ENCODE measurements at regions not wholly inside any gene's neighbourhood (a gene's known extent, or its start where the extent isn't known, plus 50 kb on each side); places are given as distances from the start of the nearest gene placed in this dataset.

DNA sequence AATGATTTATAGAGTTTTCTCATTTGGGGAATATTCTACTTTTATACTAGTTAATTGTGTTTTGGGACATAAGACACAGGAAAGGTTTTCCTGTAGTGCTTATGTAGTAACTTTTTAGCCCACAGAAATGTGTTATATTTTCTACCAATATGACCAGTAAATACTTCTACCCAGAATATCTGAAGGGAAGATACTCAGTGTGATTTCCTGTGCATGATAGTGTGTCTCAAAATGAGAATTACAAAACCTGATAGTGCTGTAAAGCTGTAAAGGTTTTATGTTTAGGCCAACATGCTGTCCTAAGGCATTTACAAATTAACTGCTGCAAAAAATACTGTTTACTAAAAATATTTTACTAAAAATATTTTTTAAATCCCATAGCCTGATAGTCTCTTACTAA is 126.8 kb downstream of the RXFP2 start:
- no peak for DNase-seq
- peaks cover 2% of the 10 kb centered on the region for H3K27me3 Mint-ChIP-seq (ENCODE audit: low read depth, poor library complexity)
- H3K9me3 Mint-ChIP-seq, result no peaks in the 10 kb centered on the region
- no peak overlapping the region for H3K4me3 Mint-ChIP-seq
- H3K36me3 Mint-ChIP-seq (ENCODE audit: low read depth), result no peaks in the 10 kb centered on the region
- no peaks in the 10 kb centered on the region for H3K4me1 Mint-ChIP-seq
- TF ChIP-seq, protein P1, sequence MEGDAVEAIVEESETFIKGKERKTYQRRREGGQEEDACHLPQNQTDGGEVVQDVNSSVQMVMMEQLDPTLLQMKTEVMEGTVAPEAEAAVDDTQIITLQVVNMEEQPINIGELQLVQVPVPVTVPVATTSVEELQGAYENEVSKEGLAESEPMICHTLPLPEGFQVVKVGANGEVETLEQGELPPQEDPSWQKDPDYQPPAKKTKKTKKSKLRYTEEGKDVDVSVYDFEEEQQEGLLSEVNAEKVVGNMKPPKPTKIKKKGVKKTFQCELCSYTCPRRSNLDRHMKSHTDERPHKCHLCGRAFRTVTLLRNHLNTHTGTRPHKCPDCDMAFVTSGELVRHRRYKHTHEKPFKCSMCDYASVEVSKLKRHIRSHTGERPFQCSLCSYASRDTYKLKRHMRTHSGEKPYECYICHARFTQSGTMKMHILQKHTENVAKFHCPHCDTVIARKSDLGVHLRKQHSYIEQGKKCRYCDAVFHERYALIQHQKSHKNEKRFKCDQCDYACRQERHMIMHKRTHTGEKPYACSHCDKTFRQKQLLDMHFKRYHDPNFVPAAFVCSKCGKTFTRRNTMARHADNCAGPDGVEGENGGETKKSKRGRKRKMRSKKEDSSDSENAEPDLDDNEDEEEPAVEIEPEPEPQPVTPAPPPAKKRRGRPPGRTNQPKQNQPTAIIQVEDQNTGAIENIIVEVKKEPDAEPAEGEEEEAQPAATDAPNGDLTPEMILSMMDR (IDR thresholded peaks at IDR 0.05), result no peak
- H3K27ac Mint-ChIP-seq, result no peak overlapping the region

DNA sequence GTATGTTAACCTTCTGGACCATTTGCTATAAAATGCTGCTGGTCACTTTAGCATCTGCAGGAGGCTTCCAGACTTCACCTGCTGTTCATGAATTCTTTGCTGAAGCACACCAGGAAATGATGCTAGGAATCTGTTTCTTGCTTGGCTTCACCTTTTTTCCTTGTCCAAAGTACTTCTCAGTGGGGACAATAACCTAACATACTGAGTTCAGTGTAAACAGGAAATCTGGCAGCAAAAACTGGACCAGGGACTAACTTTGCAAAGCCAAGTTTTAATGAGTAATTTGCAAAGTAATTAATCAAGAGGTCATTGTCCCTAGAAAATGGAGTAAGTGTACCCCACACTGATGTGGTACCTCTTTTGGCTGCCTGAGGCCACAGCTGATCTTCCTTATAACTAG is 128.4 kb downstream of the RXFP2 start:
- TF ChIP-seq, protein P1 (IDR thresholded peaks at IDR 0.05), result no peak
- no peaks in the 10 kb centered on the region for H3K36me3 Mint-ChIP-seq (ENCODE audit: low read depth)
- H3K27ac Mint-ChIP-seq, result no peak overlapping the region

DNA sequence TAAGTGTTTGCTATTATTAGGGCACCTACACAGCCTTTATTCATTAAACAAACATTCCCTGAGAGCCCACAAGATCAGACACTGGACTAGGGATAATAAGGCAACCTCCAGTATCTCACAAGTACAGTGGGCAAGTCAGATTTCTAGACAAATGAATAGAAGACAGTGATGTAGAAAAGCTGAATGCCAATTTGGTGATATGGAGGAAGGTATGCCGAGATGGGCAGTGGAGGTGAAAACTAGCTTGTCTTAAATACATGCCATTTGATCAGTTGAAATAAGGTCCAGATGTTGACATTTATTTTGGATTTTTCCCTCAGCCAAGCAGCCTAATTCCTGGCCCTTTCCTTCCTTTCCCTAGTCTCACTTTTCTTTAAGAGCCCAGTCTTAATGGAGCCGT is 130.3 kb downstream of the RXFP2 start:
- Mint-ChIP-seq H3K27me3 (ENCODE audit: low read depth, poor library complexity) (peaks cover 2% of the 10 kb centered on the region), H3K4me1 (no peaks in the 10 kb centered on the region), H3K4me3 (no peak overlapping the region), H3K27ac (no peak overlapping the region), H3K9me3 (no peaks in the 10 kb centered on the region), H3K36me3 (ENCODE audit: low read depth) (no peaks in the 10 kb centered on the region)
- TF ChIP-seq, protein P1 (IDR thresholded peaks at IDR 0.05), result no peak
- DNase-seq, result no peak

More for the DNA sequence above, 128.4 kb downstream of the RXFP2 start:
- Mint-ChIP-seq H3K9me3 (no peaks in the 10 kb centered on the region), H3K27me3 (ENCODE audit: low read depth, poor library complexity) (peaks cover 2% of the 10 kb centered on the region), H3K4me1 (no peaks in the 10 kb centered on the region), H3K4me3 (no peak overlapping the region)
- DNase-seq, result no peak

DNA sequence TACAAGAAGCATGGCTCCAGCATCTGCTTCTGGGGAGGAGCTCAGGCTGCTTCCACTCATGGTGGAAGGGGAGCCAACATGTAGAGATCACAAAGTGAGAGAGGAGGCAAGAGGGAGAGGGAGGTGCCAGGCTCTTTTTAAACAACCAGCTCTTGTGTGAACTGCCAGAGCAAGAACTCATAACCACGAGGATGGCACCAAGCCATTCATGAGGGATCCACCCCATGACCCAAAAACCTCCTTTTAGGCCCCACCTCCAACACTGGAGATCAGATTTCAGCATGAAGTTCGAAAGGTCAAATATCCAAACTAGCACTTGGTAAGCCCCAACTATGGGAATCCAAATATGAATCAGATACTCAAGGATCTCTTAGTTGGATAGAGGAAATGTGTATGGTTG is 131.2 kb downstream of the RXFP2 start:
- TF ChIP-seq, protein P1 (IDR thresholded peaks at IDR 0.05), result no peak
- no peak for DNase-seq
- H3K4me3 Mint-ChIP-seq, result no peak overlapping the region
- H3K4me1 Mint-ChIP-seq, result no peaks in the 10 kb centered on the region
- H3K27me3 Mint-ChIP-seq (ENCODE audit: low read depth, poor library complexity), result no peaks in the 10 kb centered on the region
- H3K9me3 Mint-ChIP-seq, result no peaks in the 10 kb centered on the region
- H3K36me3 Mint-ChIP-seq (ENCODE audit: low read depth), result no peaks in the 10 kb centered on the region
- no peak overlapping the region for H3K27ac Mint-ChIP-seq

DNA sequence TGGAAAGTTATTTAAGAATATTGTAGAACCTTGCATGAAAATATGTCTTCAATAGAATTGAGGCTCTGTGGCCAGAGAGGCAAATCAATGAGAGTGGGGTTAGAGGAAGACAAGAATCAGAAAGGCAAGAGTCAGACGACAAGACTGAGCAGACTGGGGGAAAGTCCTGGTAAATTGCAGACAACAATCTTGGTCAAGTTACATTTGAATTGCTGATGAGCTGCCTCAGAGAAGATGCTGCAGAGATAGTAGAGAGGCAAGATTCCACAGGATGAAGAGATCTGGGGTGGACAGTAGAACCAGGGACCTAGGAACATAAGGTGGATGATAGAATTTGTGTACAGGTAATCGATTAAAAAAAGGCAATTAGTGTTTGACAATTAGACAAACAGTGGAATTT is 133.8 kb downstream of the RXFP2 start:
- Mint-ChIP-seq H3K27ac (no peak overlapping the region), H3K27me3 (ENCODE audit: low read depth, poor library complexity) (peaks cover 3% of the 10 kb centered on the region), H3K9me3 (no peaks in the 10 kb centered on the region), H3K4me3 (no peak overlapping the region), H3K36me3 (ENCODE audit: low read depth) (no peaks in the 10 kb centered on the region), H3K4me1 (no peaks in the 10 kb centered on the region)
- DNase-seq, result no peak
- TF ChIP-seq, protein P1 (IDR thresholded peaks at IDR 0.05), result no peak

DNA sequence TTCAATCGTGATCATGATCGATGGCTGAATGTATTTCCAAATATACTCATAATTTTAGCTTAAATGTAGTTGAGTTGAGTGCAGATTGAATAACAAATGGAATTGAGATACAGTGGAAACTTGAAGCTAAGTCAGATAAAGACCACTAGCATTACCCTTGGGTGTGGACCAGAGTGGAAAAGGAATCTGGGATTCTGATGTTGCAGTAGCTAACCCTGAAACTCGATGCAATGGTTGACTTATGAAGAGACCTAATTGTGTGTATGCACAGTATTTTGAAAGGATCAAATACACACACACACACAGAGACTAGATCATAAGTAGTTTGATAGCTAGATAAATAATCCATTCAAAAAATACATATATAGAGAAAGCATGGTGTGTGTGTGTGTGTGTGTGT is 135.8 kb downstream of the RXFP2 start:
- no peak overlapping the region for H3K4me3 Mint-ChIP-seq
- DNase-seq, result no peak
- H3K36me3 Mint-ChIP-seq (ENCODE audit: low read depth), result no peaks in the 10 kb centered on the region
- H3K9me3 Mint-ChIP-seq, result no peaks in the 10 kb centered on the region
- H3K27me3 Mint-ChIP-seq (ENCODE audit: low read depth, poor library complexity), result peaks cover 3% of the 10 kb centered on the region
- H3K4me1 Mint-ChIP-seq, result no peaks in the 10 kb centered on the region
- no peak overlapping the region for H3K27ac Mint-ChIP-seq
- TF ChIP-seq, protein P1 (IDR thresholded peaks at IDR 0.05), result no peak

Data from nephron progenitor cell (in vitro differentiated cells).